CD4-positive, alpha-beta T cell (primary cell): ENCODE measurements at regions not wholly inside any gene's neighbourhood (a gene's known extent, or its start where the extent isn't known, plus 50 kb on each side); places are given as distances from the start of the nearest gene placed in this dataset.
A peak's percentile ranks its signal among the peaks of the same experiment; 100 is the strongest.

Experiments used
- ATAC-seq: fragments of 200-7000 bp; cut with Tn5 transposase; one replicate; pipeline ENCODE4 v1.10.0; 2022; ENCODE audit warnings: mild to moderate bottlenecking; ENCODE audit not compliant: poor library complexity
- CTCF ChIA-PET: fragments of 350-600 bp; sonication (Branson Sonifier 250); formaldehyde crosslinking; loops from one replicate; lab custom pipeline; 2021; ENCODE audit warnings: antibody characterized with exemption, inconsistent platforms; lab: Charles Lee
- POLR2A ChIA-PET: fragments of 350-600 bp; sonication (Branson Sonifier 250); formaldehyde crosslinking; loops from one replicate; lab custom pipeline; 2021; ENCODE audit warnings: antibody characterized with exemption, inconsistent platforms; lab: Charles Lee
- DNase-seq, 14 experiments: peaks; one replicate each; pipeline ENCODE4 v3.0.0-alpha.2; 2013 to 2020; ENCODE audit warnings: mixed read lengths in 2 of 14
- H3K27ac ChIP-seq, 2 donors: one replicate each; pipeline versions ENCODE4 v1.5.1 to v1.7.0; 2013; ENCODE audit warnings: low read length in 2 of 2, low read depth in 1 of 2, mild to moderate bottlenecking in 1 of 2
- H3K27me3 ChIP-seq, 2 experiments: 1 replicate in 1 of 2; 2 replicates in 1 of 2; pipeline versions ENCODE4 v1.6.1 to v1.7.0; 2013; ENCODE audit warnings: low read length in 2 of 2, control low read depth in 1 of 2, mild to moderate bottlenecking in 1 of 2, moderate library complexity in 1 of 2; ENCODE audit not compliant: insufficient read depth in 2 of 2, control insufficient read depth in 1 of 2
- H3K36me3 ChIP-seq: one replicate; pipeline ENCODE4 v1.6.1; 2013; ENCODE audit warnings: low read length, control low read depth; ENCODE audit not compliant: insufficient read depth
- H3K4me1 ChIP-seq: one replicate; pipeline ENCODE4 v1.6.1; 2013; ENCODE audit warnings: low read length, control low read depth; ENCODE audit not compliant: insufficient read depth
- H3K4me3 ChIP-seq: one replicate; pipeline ENCODE4 v1.5.1; 2013; ENCODE audit warnings: mild to moderate bottlenecking, low read length, moderate library complexity
- H3K9me3 ChIP-seq, 2 experiments: 1 replicate in 1 of 2; 2 replicates in 1 of 2; pipeline versions ENCODE4 v1.6.1 to v1.7.0; 2013; ENCODE audit warnings: low read length in 2 of 2, mild to moderate bottlenecking in 2 of 2, control low read depth in 1 of 2, moderate library complexity in 1 of 2; ENCODE audit not compliant: control insufficient read depth in 1 of 2, insufficient read depth in 1 of 2
- H3K27ac Mint-ChIP-seq: one replicate; pipeline ENCODE4 v1.8.0; 2020; ENCODE audit warnings: mixed read lengths
- H3K27me3 Mint-ChIP-seq: one replicate; pipeline ENCODE4 v1.8.0; 2021; ENCODE audit warnings: mixed read lengths
- H3K36me3 Mint-ChIP-seq: one replicate; pipeline ENCODE4 v1.8.0; 2021; ENCODE audit warnings: low read depth, mixed read lengths
- H3K4me1 Mint-ChIP-seq: one replicate; pipeline ENCODE4 v1.8.0; 2021; ENCODE audit warnings: low read depth, mixed read lengths
- H3K4me3 Mint-ChIP-seq: one replicate; pipeline ENCODE4 v1.8.0; 2020; ENCODE audit warnings: mild to moderate bottlenecking, mixed read lengths
- H3K9me3 Mint-ChIP-seq: one replicate; pipeline ENCODE4 v1.8.0; 2020; ENCODE audit warnings: mixed read lengths
- intact Hi-C, 2 experiments: fragments of 100-400 bp; cut with DNase I in 1 of 2; cut with micrococcal nuclease in 1 of 2; formaldehyde crosslinking; loops; one replicate each; pipeline versions ENCODE4 v1.15.1 to v1.9.0; 2023 to 2025; cut with DNase I, micrococcal nuclease
- TF ChIP-seq, protein P1 (sequence below): fragments of 200-600 bp; IDR thresholded peaks from one replicate; pipeline ENCODE4 v1.8.0; 2022; ENCODE audit warnings: antibody characterized with exemption, mild to moderate bottlenecking

DNA sequence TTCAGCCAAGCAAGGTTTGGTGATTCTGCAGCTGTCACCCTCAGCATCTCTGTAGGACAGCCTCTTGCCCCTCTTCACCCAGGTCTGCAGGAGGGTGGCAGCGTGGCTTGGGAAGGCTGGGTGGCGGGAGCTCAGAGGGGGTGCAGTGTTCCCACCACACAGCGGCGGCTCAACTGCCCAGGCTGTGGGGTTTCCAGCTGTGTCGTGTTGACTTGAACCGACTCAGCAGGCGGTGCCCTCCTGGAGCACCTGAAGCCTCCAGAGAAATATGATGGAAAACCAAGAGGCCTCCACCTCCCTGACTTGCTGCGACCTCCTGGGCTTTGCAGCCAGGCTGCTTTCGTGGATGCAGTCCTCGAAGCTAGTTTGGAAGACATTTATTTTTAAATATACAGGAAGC lies 68.0 kb upstream of the KLF6 start:
- H3K27me3 Mint-ChIP-seq: no peaks in the 10 kb centered on the region
- DNase-seq: peak in 1 of 14 experiments; percentile 44
- H3K4me3 ChIP-seq: no peak overlapping the region
- no peak for ATAC-seq
- no peaks in the 10 kb centered on the region for H3K36me3 Mint-ChIP-seq
- CTCF ChIA-PET: interaction anchor here (1.1 to 1.7 kb wide), 5 partner anchors 9 to 50 kb away, joined by 3 to 4 read pairs (median 4); no protein-coding TSS in a partner anchor
- peak overlapping the region in 1 of 2 donors; percentile 80 for H3K27ac ChIP-seq
- peaks cover 23% of the 10 kb centered on the region for H3K4me1 Mint-ChIP-seq
- H3K4me1 ChIP-seq: peaks cover 15% of the 10 kb centered on the region
- H3K27me3 ChIP-seq: no peaks in the 10 kb centered on the region
- no peaks in the 10 kb centered on the region for H3K9me3 Mint-ChIP-seq
- peak overlapping the region; percentile 77 for H3K27ac Mint-ChIP-seq
- POLR2A ChIA-PET: interaction anchor here (1.0 to 4.9 kb wide), 4 partner anchors 22 to 76 kb away, joined by 3 to 41 read pairs (median 12); partner anchors contain the start of gene KLF6
- H3K36me3 ChIP-seq: no peaks in the 10 kb centered on the region
- intact Hi-C loops: loop anchor here in 1 of 2 experiments (2.0 kb wide), 1 partner anchor 22 kb away; no protein-coding TSS in a partner anchor
- no peaks in the 10 kb centered on the region for H3K9me3 ChIP-seq
- H3K4me3 Mint-ChIP-seq: no peak overlapping the region
- TF ChIP-seq, protein P1, sequence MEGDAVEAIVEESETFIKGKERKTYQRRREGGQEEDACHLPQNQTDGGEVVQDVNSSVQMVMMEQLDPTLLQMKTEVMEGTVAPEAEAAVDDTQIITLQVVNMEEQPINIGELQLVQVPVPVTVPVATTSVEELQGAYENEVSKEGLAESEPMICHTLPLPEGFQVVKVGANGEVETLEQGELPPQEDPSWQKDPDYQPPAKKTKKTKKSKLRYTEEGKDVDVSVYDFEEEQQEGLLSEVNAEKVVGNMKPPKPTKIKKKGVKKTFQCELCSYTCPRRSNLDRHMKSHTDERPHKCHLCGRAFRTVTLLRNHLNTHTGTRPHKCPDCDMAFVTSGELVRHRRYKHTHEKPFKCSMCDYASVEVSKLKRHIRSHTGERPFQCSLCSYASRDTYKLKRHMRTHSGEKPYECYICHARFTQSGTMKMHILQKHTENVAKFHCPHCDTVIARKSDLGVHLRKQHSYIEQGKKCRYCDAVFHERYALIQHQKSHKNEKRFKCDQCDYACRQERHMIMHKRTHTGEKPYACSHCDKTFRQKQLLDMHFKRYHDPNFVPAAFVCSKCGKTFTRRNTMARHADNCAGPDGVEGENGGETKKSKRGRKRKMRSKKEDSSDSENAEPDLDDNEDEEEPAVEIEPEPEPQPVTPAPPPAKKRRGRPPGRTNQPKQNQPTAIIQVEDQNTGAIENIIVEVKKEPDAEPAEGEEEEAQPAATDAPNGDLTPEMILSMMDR: no peak

DNA sequence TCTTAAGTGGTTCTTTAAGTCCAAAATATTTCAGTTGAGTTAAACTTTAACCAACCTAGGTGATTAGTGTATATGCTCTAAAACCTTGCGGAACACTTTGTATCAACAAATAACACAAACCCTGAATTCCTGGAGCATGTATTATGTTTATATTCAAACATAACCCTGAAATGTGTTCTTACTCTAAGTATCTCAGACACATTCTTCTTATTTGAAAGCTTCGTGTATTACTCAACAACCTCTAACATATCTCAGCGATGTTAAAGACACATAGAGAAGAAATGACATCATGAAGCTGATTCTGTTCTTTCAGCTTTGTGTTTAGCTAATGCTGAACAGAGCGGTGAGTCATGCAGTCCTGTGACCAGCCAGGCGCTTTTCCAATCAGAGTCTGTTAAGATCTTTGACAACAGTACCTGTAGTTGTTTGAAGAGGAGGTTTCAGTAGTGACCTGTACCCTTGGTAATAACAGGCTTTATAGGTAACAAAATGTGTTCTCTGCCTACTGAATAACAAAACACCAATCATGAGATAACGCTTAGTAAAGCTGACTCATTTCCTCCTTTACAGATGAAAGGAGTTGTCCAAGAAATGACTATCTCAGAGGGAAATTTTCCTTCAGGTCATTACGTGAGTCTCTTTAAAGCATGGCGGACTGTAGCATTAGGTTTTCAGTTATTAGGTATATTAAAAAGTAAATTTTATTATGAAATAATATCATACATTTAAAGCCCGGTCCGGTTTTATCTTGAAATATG lies 67.3 kb upstream of the KLF6 start:
- TF ChIP-seq, protein P1: no peak
- DNase-seq (peak in 9 of 14 experiments; percentile 46 to 92 (median 59)), ATAC-seq (peak; percentile 94)
- intact Hi-C loops: loop anchor here in 1 of 2 experiments (2.0 kb wide), 1 partner anchor 22 kb away; no protein-coding TSS in a partner anchor
- Mint-ChIP-seq H3K36me3 (no peaks in the 10 kb centered on the region), H3K27me3 (no peaks in the 10 kb centered on the region), H3K27ac (peak overlapping the region; percentile 77), H3K4me1 (peaks cover 23% of the 10 kb centered on the region), H3K4me3 (peak overlapping the region; percentile 11), H3K9me3 (no peaks in the 10 kb centered on the region)
- Histone ChIP-seq H3K4me1 (peaks cover 15% of the 10 kb centered on the region), H3K27me3 (no peaks in the 10 kb centered on the region), H3K36me3 (no peaks in the 10 kb centered on the region), H3K27ac (peak overlapping the region in 1 of 2 donors; percentile 80), H3K4me3 (no peak overlapping the region), H3K9me3 (no peaks in the 10 kb centered on the region)
- ChIA-PET CTCF (interaction anchor here (1.1 to 1.7 kb wide), 7 partner anchors 10 to 94 kb away, joined by 3 to 4 read pairs (median 4); partner anchors contain the start of gene KLF6), POLR2A (interaction anchor here (0.9 to 4.9 kb wide), 7 partner anchors 10 to 76 kb away, joined by 3 to 41 read pairs (median 3); partner anchors contain the start of gene KLF6)

DNA sequence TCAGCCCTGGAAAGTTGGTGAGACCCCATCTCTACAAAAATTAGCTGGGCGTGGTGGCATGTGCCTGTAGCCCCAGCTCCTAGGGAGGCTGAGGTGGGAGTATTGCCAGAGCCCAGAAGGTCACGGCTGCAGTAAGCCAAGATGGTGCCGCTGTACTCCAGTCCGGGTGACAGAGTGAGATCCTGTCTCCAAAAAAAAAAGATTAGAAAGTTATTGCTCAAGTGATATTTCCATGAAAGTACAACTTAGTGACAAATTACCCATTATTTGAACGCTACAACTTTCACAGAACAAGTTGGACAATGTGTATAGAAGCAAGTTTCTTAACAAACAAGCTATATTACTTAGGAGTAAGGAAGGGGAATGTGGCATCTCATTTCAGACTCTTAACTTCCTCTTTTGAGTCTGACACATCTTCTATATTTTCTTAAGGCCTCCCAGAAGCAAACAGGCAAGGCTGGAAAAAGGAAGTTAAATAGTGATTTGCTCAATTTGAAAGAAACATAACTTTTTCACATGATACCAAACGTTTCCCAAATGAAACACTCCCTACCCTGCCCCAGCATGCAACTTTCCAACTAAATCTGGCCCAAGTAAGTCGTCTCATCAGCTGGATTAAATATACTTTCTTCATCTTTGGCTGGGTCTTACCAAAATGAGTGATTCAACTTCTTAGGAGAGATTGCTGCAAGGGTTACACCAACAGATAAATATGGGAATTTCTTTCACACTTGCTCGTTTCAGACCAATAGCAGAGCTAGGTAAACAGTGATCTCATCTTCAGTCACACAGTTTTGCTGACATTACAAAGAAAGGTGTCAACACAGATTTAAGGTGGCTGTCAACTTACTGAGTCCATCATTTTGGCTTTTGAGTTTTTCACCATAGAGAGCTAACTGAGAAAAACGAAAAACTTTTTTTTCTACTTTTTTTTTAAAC lies 66.3 kb upstream of the KLF6 start:
- no peaks in the 10 kb centered on the region for H3K27me3 Mint-ChIP-seq
- peak in 3 of 14 experiments; percentile 53 to 70 (median 57) for DNase-seq
- peaks cover 23% of the 10 kb centered on the region for H3K4me1 Mint-ChIP-seq
- H3K4me3 Mint-ChIP-seq: no peak overlapping the region
- peak overlapping the region; percentile 77 for H3K27ac Mint-ChIP-seq
- H3K27me3 ChIP-seq: no peaks in the 10 kb centered on the region
- no peaks in the 10 kb centered on the region for H3K36me3 Mint-ChIP-seq
- intact Hi-C loops: no loop called here
- no peak overlapping the region for H3K4me3 ChIP-seq
- H3K4me1 ChIP-seq: peaks cover 15% of the 10 kb centered on the region
- ChIA-PET POLR2A (interaction anchor here (0.9 to 4.9 kb wide), 6 partner anchors 11 to 67 kb away, joined by 3 to 41 read pairs (median 4); partner anchors contain the start of gene KLF6), CTCF (interaction anchor here (1.3 to 1.5 kb wide), 2 partner anchors 66 to 93 kb away, joined by 4 read pairs; partner anchors contain the start of gene KLF6)
- no peaks in the 10 kb centered on the region for H3K9me3 Mint-ChIP-seq
- no peak for ATAC-seq
- H3K9me3 ChIP-seq: no peaks in the 10 kb centered on the region
- TF ChIP-seq, protein P1: no peak
- H3K36me3 ChIP-seq: no peaks in the 10 kb centered on the region
- H3K27ac ChIP-seq: peak overlapping the region in 1 of 2 donors; percentile 80
